Stomach smooth muscle (tissue), 2 donors: ENCODE measurements at regions not wholly inside any gene's neighbourhood (a gene's known extent, or its start where the extent isn't known, plus 50 kb on each side); places are given as distances from the start of the nearest gene placed in this dataset.

ENCODE experiments used
- H3K27ac ChIP-seq: one replicate; pipeline ENCODE4 v1.7.0; 2013; ENCODE audit warnings: mild to moderate bottlenecking, low read length, inconsistent platforms
- H3K27me3 ChIP-seq, 2 donors: one replicate each; pipeline ENCODE4 v1.7.0; 2013; ENCODE audit warnings: low read length in 2 of 2; ENCODE audit not compliant: insufficient read depth in 2 of 2, control insufficient read depth in 1 of 2
- H3K36me3 ChIP-seq, 2 donors: one replicate each; pipeline ENCODE4 v1.7.0; 2013; ENCODE audit warnings: low read length in 2 of 2; ENCODE audit not compliant: control insufficient read depth in 2 of 2, insufficient read depth in 2 of 2
- H3K4me1 ChIP-seq: one replicate; pipeline ENCODE4 v1.7.0; 2013; ENCODE audit warnings: low read length; ENCODE audit not compliant: control insufficient read depth, insufficient read depth
- H3K4me3 ChIP-seq, 2 donors: one replicate each; pipeline ENCODE4 v1.7.0; 2013; ENCODE audit warnings: low read length in 2 of 2
- H3K9ac ChIP-seq, 2 donors: one replicate each; pipeline ENCODE4 v1.7.0; 2013; ENCODE audit warnings: low read length in 2 of 2, mild to moderate bottlenecking in 1 of 2
- H3K9me3 ChIP-seq, 2 donors: one replicate each; pipeline ENCODE4 v1.7.0; 2013; ENCODE audit warnings: low read length in 2 of 2; ENCODE audit not compliant: control insufficient read depth in 2 of 2
- donor health status: healthy.
- donor health status: Pancreatic carcinoma.

- no peak overlapping the region for H3K9ac ChIP-seq
- peaks cover 0 to 4% of the 10 kb centered on the region in 2 donors for H3K9me3 ChIP-seq
- no peak overlapping the region for H3K27ac ChIP-seq
- H3K4me1 ChIP-seq = no peaks in the 10 kb centered on the region
- no peak overlapping the region for H3K4me3 ChIP-seq
- H3K27me3 ChIP-seq = peaks cover 0 to under 1% of the 10 kb centered on the region in 2 donors
- H3K36me3 ChIP-seq = no peaks in the 10 kb centered on the region
These were observed 210.0 kb upstream of the PPP2R3A start for GRCh38 chr3:135755330-135756105.

GRCh38 chr3:135756106-135756668 is 209.3 kb upstream of the PPP2R3A start:
- no peaks in the 10 kb centered on the region for H3K4me1 ChIP-seq
- no peaks in the 10 kb centered on the region for H3K27me3 ChIP-seq
- no peak overlapping the region for H3K4me3 ChIP-seq
- no peaks in the 10 kb centered on the region for H3K36me3 ChIP-seq
- no peak overlapping the region for H3K27ac ChIP-seq
- no peak overlapping the region for H3K9ac ChIP-seq
- H3K9me3 ChIP-seq = peaks cover 0 to 2% of the 10 kb centered on the region in 2 donors

GRCh38 chr3:135757421-135757820 is 208.1 kb upstream of the PPP2R3A start:
- H3K27me3 ChIP-seq = no peaks in the 10 kb centered on the region
- H3K4me3 ChIP-seq = no peak overlapping the region
- no peak overlapping the region for H3K9ac ChIP-seq
- no peaks in the 10 kb centered on the region for H3K4me1 ChIP-seq
- peaks cover 0 to 2% of the 10 kb centered on the region in 2 donors for H3K9me3 ChIP-seq
- no peaks in the 10 kb centered on the region for H3K36me3 ChIP-seq
- no peak overlapping the region for H3K27ac ChIP-seq

GRCh38 chr3:135758961-135759360 is 206.6 kb upstream of the PPP2R3A start:
- Histone ChIP-seq H3K27me3 (no peaks in the 10 kb centered on the region), H3K4me3 (no peak overlapping the region), H3K4me1 (no peaks in the 10 kb centered on the region)

GRCh38 chr3:135759651-135760050 is 205.9 kb upstream of the PPP2R3A start:
- no peaks in the 10 kb centered on the region for H3K4me1 ChIP-seq
- H3K9me3 ChIP-seq = peaks cover 0 to 2% of the 10 kb centered on the region in 2 donors
- H3K9ac ChIP-seq = no peak overlapping the region
- H3K36me3 ChIP-seq = no peaks in the 10 kb centered on the region
- no peaks in the 10 kb centered on the region for H3K27me3 ChIP-seq
- no peak overlapping the region for H3K4me3 ChIP-seq
- no peak overlapping the region for H3K27ac ChIP-seq

More at GRCh38 chr3:135758961-135759360, 206.6 kb upstream of the PPP2R3A start:
- H3K9ac ChIP-seq = no peak overlapping the region
- peaks cover 0 to 2% of the 10 kb centered on the region in 2 donors for H3K9me3 ChIP-seq
- H3K27ac ChIP-seq = no peak overlapping the region
- no peaks in the 10 kb centered on the region for H3K36me3 ChIP-seq

- Histone ChIP-seq H3K9me3 (peaks cover 0 to 2% of the 10 kb centered on the region in 2 donors), H3K27me3 (no peaks in the 10 kb centered on the region), H3K27ac (no peak overlapping the region), H3K4me1 (no peaks in the 10 kb centered on the region), H3K9ac (no peak overlapping the region), H3K36me3 (no peaks in the 10 kb centered on the region), H3K4me3 (no peak overlapping the region)
These were observed 204.9 kb upstream of the PPP2R3A start for GRCh38 chr3:135760581-135760980.

- Histone ChIP-seq H3K27ac (no peak overlapping the region), H3K36me3 (no peaks in the 10 kb centered on the region), H3K9ac (no peak overlapping the region), H3K4me3 (no peak overlapping the region), H3K27me3 (no peaks in the 10 kb centered on the region), H3K4me1 (no peaks in the 10 kb centered on the region), H3K9me3 (peaks cover 0 to 4% of the 10 kb centered on the region in 2 donors)
These were observed 203.2 kb upstream of the PPP2R3A start for GRCh38 chr3:135762188-135762856.

GRCh38 chr3:135766115-135766514 is 199.4 kb upstream of the PPP2R3A start:
- Histone ChIP-seq H3K27ac (no peak overlapping the region), H3K9ac (no peak overlapping the region), H3K36me3 (no peaks in the 10 kb centered on the region), H3K27me3 (no peaks in the 10 kb centered on the region), H3K4me3 (no peak overlapping the region), H3K9me3 (peaks cover 0 to 3% of the 10 kb centered on the region in 2 donors), H3K4me1 (no peaks in the 10 kb centered on the region)

- H3K4me3 ChIP-seq = no peak overlapping the region
- no peaks in the 10 kb centered on the region for H3K27me3 ChIP-seq
- H3K9ac ChIP-seq = no peak overlapping the region
- no peaks in the 10 kb centered on the region for H3K36me3 ChIP-seq
- peaks cover 0 to 3% of the 10 kb centered on the region in 2 donors for H3K9me3 ChIP-seq
- no peak overlapping the region for H3K27ac ChIP-seq
- H3K4me1 ChIP-seq = no peaks in the 10 kb centered on the region
These were observed 193.8 kb upstream of the PPP2R3A start for GRCh38 chr3:135771760-135772159.

- Histone ChIP-seq H3K27me3 (no peaks in the 10 kb centered on the region), H3K4me1 (no peaks in the 10 kb centered on the region), H3K27ac (no peak overlapping the region), H3K4me3 (no peak overlapping the region), H3K9ac (no peak overlapping the region), H3K9me3 (no peaks in the 10 kb centered on the region), H3K36me3 (no peaks in the 10 kb centered on the region)
These were observed 186.5 kb upstream of the PPP2R3A start for GRCh38 chr3:135779024-135779423.
